Spleen (tissue), 11 donors: ENCODE measurements at regions not wholly inside any gene's neighbourhood (a gene's known extent, or its start where the extent isn't known, plus 50 kb on each side); places are given as distances from the start of the nearest gene placed in this dataset.

Source experiments
- DNase-seq: peaks from one replicate; pipeline ENCODE4 v3.0.0-alpha.2; 2020
- H3K27ac ChIP-seq, 8 donors: fragments of 200-600 bp; sonication (generic) in 7 of 8; 1 replicate in 4 of 8; 2 replicates in 4 of 8; pipeline versions ENCODE4 v1.5.0 to v1.8.0; 2016 to 2021; ENCODE audit warnings: inconsistent platforms in 4 of 8, mild to moderate bottlenecking in 4 of 8, moderate library complexity in 1 of 8
- H3K27me3 ChIP-seq, 7 donors: fragments of 200-600 bp; sonication (generic) in 6 of 7; replicated peaks in 1 of 7; 1 replicate in 4 of 7; 2 replicates in 3 of 7; pipeline versions ENCODE4 v1.5.0 to v1.8.0; 2016 to 2021; ENCODE audit warnings: inconsistent platforms in 3 of 7, mild to moderate bottlenecking in 1 of 7
- H3K36me3 ChIP-seq, 6 donors: fragments of 200-600 bp; sonication (generic) in 5 of 6; 1 replicate in 4 of 6; 2 replicates in 2 of 6; pipeline versions ENCODE4 v1.5.0 to v1.8.0; 2016 to 2021; ENCODE audit warnings: inconsistent platforms in 2 of 6
- H3K4me1 ChIP-seq, 6 donors: fragments of 200-600 bp; sonication (generic) in 5 of 6; 1 replicate in 3 of 6; 2 replicates in 3 of 6; pipeline versions ENCODE4 v1.5.0 to v1.8.0; 2016 to 2021; ENCODE audit warnings: inconsistent platforms in 3 of 6
- H3K4me3 ChIP-seq, 8 donors: fragments of 200-600 bp; sonication (generic) in 7 of 8; 1 replicate in 4 of 8; 2 replicates in 4 of 8; pipeline versions ENCODE4 v1.5.0 to v1.8.0; 2016 to 2021; ENCODE audit warnings: inconsistent platforms in 4 of 8, mild to moderate bottlenecking in 4 of 8, moderate library complexity in 2 of 8
- H3K9me3 ChIP-seq, 8 donors: fragments of 200-600 bp; sonication (generic) in 7 of 8; 1 replicate in 4 of 8; 2 replicates in 4 of 8; pipeline versions ENCODE4 v1.5.0 to v1.8.0; 2016 to 2021; ENCODE audit warnings: inconsistent platforms in 4 of 8
- POLR2A ChIP-seq, 3 donors: fragments of 450-650 bp; IDR thresholded peaks; one replicate each; pipeline ENCODE4 v1.5.1; 2017; ENCODE audit warnings: antibody characterized with exemption in 3 of 3, mild to moderate bottlenecking in 1 of 3
- POLR2AphosphoS5 ChIP-seq, 3 donors: sonication (generic); formaldehyde crosslinking; IDR thresholded peaks; one replicate each; pipeline ENCODE4 v1.5.1; 2017; ENCODE audit warnings: antibody characterized with exemption in 3 of 3
- WGBS, 5 donors: extraction: QIAGEN DNeasy Blood & Tissue Kit in 3 of 5; methylation state at CpG; one replicate each; pipeline versions ENCODE4 v1.1.5 to v1.1.7; 2013 to 2018; 5-methylcytosine and 5-hydroxymethylcytosine counted together
- intact Hi-C: fragments of 100-400 bp; cut with DNase I; formaldehyde crosslinking; loops from one replicate; pipeline ENCODE4 v1.15.0; 2023; ENCODE audit warnings: low total_unique reads
- TF ChIP-seq, protein P1 (sequence below), 11 experiments: fragments of 200-600 bp in 7 of 11; fragments of 450-650 bp in 4 of 11; sonication (generic) in 4 of 11; IDR thresholded peaks in 8 of 11; conservative IDR thresholded peaks in 3 of 11; 1 replicate in 7 of 11; 2 replicates in 4 of 11; pipeline versions ENCODE4 v1.4.0 to v1.8.0; 2016 to 2021; ENCODE audit warnings: antibody characterized with exemption in 11 of 11, inconsistent platforms in 4 of 11, mild to moderate bottlenecking in 1 of 11
- donor health status: healthy with polysubstance abuse.
- donor health status: DM: no; HTN: no; CAD: no; lungs with moderate emphysema.
- donor health status: DM: no; HTN: no; CAD: no.
- donor health status: Bipolar disorder and iron deficiency.
- donor health status: healthy.
- donor health status: DM: no; HTN: no; CAD: no.
- donor health status: DM: yes; HTN: yes; CAD: no.

DNA sequence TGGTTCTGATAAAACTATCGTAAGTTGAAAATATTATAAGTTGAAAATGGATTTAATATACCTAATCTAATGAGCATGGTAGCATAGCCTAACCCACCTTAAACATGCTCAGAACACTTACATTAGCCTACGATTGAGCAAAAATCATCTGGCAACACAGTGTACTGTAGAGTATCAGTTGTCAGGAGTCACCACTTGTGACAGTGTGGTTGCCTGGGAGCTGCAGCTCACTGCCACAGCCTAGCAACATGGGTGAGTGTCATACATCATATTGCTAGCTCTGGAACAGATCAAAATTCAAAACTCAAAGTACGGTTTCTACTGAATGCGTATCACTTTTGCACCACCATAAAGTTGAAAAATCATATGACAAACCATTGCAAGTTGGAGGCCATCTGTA, 203.5 kb downstream of the ATXN7L3B start:
- TF ChIP-seq POLR2AphosphoS5 (IDR thresholded peaks at IDR 0.05), result no peak
- no peak for TF ChIP-seq POLR2A (IDR thresholded peaks at IDR 0.05)
- TF ChIP-seq, protein P1, sequence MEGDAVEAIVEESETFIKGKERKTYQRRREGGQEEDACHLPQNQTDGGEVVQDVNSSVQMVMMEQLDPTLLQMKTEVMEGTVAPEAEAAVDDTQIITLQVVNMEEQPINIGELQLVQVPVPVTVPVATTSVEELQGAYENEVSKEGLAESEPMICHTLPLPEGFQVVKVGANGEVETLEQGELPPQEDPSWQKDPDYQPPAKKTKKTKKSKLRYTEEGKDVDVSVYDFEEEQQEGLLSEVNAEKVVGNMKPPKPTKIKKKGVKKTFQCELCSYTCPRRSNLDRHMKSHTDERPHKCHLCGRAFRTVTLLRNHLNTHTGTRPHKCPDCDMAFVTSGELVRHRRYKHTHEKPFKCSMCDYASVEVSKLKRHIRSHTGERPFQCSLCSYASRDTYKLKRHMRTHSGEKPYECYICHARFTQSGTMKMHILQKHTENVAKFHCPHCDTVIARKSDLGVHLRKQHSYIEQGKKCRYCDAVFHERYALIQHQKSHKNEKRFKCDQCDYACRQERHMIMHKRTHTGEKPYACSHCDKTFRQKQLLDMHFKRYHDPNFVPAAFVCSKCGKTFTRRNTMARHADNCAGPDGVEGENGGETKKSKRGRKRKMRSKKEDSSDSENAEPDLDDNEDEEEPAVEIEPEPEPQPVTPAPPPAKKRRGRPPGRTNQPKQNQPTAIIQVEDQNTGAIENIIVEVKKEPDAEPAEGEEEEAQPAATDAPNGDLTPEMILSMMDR (IDR thresholded peaks at IDR 0.05 in 8 of 11, conservative IDR thresholded peaks at IDR 0.05 in 3 of 11), result no peak
- Histone ChIP-seq H3K9me3 (no peaks in the 10 kb centered on the region), H3K27ac (no peak overlapping the region), H3K4me1 (no peaks in the 10 kb centered on the region), H3K4me3 (no peak overlapping the region), H3K27me3 (no peaks in the 10 kb centered on the region), H3K36me3 (no peaks in the 10 kb centered on the region)
- intact Hi-C loops, result no loop called here
- DNase-seq, result no peak
- WGBS, 5 donors, result 81 to 91% (median 90%) methylated on average over 4 of the region's 4 CpGs

DNA sequence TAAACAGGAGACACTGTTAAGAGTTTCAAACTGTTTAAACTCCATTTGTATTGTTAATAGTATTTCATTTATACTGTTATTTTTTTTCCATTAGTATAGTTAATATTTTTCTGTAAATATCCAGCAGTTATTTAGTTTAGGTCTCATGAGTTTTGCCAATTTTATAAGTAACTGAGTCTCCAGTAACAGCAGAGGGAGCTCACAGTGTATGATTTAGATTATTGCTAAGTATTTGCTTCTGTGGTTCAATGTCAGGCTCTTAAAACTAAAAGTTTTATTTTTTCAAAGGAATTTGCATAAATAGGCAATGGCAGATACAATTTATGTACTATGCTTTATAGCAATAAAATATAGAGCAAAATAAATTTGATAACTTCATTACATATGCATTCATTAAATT, 209.7 kb downstream of the ATXN7L3B start:
- peaks cover 0 to 2% (median 0%) of the 10 kb centered on the region in 8 donors for H3K9me3 ChIP-seq
- intact Hi-C loops, result no loop called here
- H3K4me3 ChIP-seq, result no peak overlapping the region
- DNase-seq, result no peak
- TF ChIP-seq POLR2A (IDR thresholded peaks at IDR 0.05) (no peak), POLR2AphosphoS5 (IDR thresholded peaks at IDR 0.05) (no peak)
- TF ChIP-seq, protein P1 (IDR thresholded peaks at IDR 0.05 in 8 of 11, conservative IDR thresholded peaks at IDR 0.05 in 3 of 11), result no peak
- no peaks in the 10 kb centered on the region for H3K27me3 ChIP-seq
- H3K36me3 ChIP-seq, result no peaks in the 10 kb centered on the region
- H3K27ac ChIP-seq, result no peak overlapping the region
- H3K4me1 ChIP-seq, result no peaks in the 10 kb centered on the region

DNA sequence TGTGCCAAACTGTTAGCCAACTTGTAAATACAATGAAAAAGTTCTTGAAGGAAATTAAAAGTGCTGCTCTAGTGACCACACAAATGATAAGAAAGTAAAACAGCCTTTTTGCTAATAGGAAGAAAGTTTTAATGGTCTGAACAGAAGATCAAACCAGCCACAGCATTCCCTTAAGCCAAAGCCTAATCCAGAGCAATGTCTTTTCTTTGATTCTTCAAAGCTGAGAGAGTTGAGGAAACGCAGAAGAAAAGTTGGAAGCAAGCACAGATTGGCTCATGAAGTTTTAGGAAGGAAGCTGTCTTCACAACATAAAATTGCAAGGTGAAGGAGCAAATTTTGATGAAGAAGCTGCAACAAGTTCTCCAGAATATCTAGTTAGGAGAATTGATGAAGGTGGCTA, 213.8 kb downstream of the ATXN7L3B start:
- WGBS, 5 donors, result 56 to 78% (median 70%) methylated on average over 1 of the region's 1 CpG
- intact Hi-C loops, result no loop called here

DNA sequence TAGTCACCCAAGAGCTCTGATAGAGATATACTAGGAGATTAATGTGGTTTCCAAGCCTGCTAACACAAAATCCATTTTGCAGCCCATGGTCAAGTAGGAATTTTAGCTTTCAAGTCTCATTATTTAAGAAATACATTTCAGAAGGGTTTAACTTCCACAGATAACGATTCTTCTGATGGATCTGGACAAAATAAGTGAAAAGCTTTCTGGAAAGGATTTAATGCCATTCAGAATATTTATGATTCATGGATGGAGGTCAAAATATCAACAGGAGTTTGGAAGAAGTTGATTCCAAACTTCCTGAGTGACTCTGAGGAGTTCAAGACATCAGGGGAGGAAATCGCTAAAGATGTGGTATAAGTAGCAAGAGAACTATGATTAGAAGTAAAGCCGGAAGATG, 214.6 kb downstream of the ATXN7L3B start:
- Histone ChIP-seq H3K4me3 (no peak overlapping the region), H3K9me3 (peaks cover 0 to 14% (median under 1%) of the 10 kb centered on the region in 8 donors), H3K36me3 (no peaks in the 10 kb centered on the region), H3K27ac (no peak overlapping the region), H3K27me3 (no peaks in the 10 kb centered on the region), H3K4me1 (no peaks in the 10 kb centered on the region)
- no peak for DNase-seq
- WGBS, 5 donors, result 63 to 73% (median 72%) methylated on average over 3 of the region's 3 CpGs
- intact Hi-C loops, result no loop called here
- no peak for TF ChIP-seq POLR2AphosphoS5 (IDR thresholded peaks at IDR 0.05)
- TF ChIP-seq, protein P1 (IDR thresholded peaks at IDR 0.05 in 8 of 11, conservative IDR thresholded peaks at IDR 0.05 in 3 of 11), result no peak
- TF ChIP-seq POLR2A (IDR thresholded peaks at IDR 0.05), result no peak

More for the DNA sequence above, 213.8 kb downstream of the ATXN7L3B start:
- TF ChIP-seq, protein P1 (IDR thresholded peaks at IDR 0.05 in 8 of 11, conservative IDR thresholded peaks at IDR 0.05 in 3 of 11), result no peak
- TF ChIP-seq POLR2A (IDR thresholded peaks at IDR 0.05) (no peak), POLR2AphosphoS5 (IDR thresholded peaks at IDR 0.05) (no peak)
- no peak overlapping the region for H3K27ac ChIP-seq
- DNase-seq, result no peak
- H3K4me3 ChIP-seq, result no peak overlapping the region
- H3K4me1 ChIP-seq, result no peaks in the 10 kb centered on the region
- peaks cover 0 to 6% (median 0%) of the 10 kb centered on the region in 8 donors for H3K9me3 ChIP-seq
- H3K36me3 ChIP-seq, result no peaks in the 10 kb centered on the region
- H3K27me3 ChIP-seq, result no peaks in the 10 kb centered on the region
